GM19351 (cell line): ENCODE measurements at regions not wholly inside any gene's neighbourhood (a gene's known extent, or its start where the extent isn't known, plus 50 kb on each side); places are given as distances from the start of the nearest gene placed in this dataset.
"Not testable (repeated sequence)": the region's sequence is repeated elsewhere in the genome, so short reads cannot be mapped to it uniquely, and the experiment has no call there.

Experiments
- ATAC-seq: cut with Tn5 transposase; IDR thresholded peaks from one replicate; pipeline ENCODE4 v1.9.1; 2021; ENCODE audit warnings: mild to moderate bottlenecking, moderate library complexity; ENCODE audit not compliant: unreplicated experiment

- no peak for ATAC-seq
Measured at GRCh38 chr7:19377611-19378344, 232.6 kb upstream of the FERD3L start.

DNA sequence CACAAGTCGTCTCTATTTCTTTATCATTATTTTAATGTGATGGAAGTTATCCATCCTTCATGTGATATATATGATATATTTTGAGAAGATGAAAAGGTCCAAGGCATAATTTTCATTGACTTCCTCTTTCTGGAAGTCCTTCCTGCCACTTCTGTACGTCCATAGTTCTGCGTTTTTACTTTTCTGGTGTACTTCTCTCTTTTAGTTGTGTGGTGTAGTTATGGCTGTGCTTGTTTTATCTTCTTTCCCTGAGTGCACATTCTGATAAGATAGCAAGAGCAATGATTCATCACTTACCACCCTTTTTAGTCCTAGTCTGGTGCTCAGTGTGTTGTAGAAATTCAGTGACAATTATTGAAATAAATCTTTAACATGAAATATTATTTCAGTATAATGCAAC, 231.3 kb upstream of the FERD3L start:
- ATAC-seq: no peak

DNA sequence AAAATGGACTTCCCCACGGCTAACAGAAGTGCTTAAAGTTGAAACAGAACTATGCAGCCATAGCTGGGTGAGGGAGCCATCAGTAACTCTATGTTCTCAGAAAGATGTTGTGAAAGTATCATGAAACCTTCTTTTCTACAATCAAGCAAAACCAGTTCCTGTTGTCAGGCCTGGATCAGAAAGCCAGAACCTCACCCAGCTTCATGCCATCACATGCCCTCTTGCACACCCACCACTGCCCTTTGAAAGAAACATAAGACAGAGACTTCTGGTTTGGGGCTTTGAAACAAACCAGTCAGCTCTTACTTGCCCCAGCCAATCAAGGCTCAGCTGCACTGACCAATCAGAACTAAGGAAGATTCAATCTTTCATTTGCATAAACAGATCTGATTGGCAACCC, 230.8 kb upstream of the FERD3L start:
- no peak for ATAC-seq

DNA sequence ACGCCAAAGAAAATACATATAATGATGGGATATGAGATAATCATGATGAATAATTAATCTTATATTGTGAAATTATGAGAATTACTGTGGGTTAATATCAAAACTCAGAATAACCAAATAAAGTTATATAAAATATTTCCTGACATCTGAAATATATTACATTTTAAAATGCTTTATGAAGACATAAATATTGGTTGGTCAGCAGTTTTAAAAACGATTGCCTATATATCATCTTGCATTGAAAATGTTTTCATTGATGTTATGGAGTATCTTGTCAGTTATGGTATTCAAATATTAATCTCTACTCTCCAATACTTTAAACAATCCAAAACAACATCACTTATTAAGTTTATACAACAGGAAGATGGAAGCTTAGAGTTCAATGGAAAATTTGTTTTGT, 228.1 kb upstream of the FERD3L start:
- ATAC-seq: no peak

DNA sequence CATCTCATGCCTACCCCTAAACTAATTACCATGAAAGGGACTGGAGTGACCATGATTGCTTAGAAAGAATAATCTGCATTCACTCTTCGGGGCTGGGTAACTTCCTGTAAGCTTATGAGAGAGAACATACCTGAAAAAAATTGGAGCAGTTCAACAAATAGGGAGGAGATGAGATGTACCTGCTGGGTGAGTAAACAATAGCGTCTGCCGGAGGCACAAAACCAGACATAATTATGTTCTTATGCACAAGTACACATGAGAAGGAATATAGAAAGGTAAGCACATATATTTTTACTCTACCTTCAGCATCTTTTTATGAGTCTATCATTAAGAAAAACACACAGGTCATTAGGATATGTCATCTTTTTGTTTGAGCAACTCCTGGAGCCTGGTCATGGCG, 224.6 kb upstream of the FERD3L start:
- ATAC-seq: no peak

- no peak for ATAC-seq
Measured at GRCh38 chr7:19369182-19369581, 224.0 kb upstream of the FERD3L start.

DNA sequence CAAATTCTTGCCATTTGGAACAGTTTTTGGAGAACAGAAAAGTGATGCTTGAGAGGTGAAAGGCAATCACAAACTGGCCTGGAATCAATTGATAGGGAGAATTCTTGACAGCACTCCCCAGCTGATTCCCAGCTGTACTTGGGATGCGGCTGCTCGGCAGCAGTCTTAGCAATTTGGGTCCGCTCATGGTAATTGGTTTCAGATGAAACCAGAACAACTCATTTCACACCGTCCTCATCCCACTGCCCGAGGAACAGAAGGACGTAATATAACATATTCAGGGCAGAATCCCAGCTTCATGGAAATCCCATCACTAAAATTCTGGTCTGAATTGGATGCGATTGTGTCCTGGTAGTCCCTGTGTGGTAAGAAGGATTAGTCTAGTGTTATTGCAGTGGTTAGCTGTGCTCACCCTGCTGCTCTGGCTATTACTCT, 223.3 kb upstream of the FERD3L start:
- ATAC-seq: no peak

GRCh38 chr7:19364950-19365349, 219.7 kb upstream of the FERD3L start:
- ATAC-seq: no peak

DNA sequence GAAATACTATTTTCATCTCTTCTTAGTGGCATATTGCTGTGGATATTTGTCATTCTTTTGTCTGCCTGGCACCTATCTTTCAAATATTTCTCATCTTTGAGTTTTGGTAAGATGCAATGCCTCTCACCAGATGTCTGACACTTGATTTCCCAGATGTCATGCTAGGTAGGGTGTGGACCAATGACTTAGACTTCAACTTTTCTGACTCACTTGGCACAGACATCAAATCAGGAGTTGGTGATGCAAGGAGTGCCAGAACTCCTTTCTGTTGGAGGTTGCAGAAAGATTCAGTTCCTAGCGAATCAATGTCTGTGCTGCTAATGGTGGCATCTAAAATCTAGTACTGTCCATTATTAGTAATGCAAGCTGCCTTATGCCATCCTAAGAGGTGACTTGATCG, 216.9 kb upstream of the FERD3L start:
- no peak for ATAC-seq

DNA sequence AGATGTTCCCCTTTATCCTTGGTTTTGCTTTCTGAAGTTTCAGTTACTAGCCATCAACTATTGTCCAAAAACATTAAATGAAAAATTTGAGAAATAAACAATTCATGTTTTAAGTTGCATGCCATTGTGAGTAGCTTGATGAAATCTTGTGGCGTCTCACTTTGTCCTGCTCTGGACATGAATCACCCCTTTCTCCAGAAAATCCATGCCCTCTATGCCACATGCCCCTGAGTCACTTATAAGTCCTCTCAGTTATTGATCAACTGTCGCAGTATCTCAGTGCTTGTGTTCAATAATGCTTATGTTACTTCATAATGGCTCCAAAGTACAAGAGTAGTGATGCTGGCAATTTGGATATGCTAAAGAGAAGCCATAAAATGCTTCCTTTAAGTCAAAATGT, 208.0 kb upstream of the FERD3L start:
- no peak for ATAC-seq

GRCh38 chr7:19352305-19352695, 207.1 kb upstream of the FERD3L start:
- ATAC-seq: no peak

- no peak for ATAC-seq
Measured at GRCh38 chr7:19351341-19352304, 206.4 kb upstream of the FERD3L start.

DNA sequence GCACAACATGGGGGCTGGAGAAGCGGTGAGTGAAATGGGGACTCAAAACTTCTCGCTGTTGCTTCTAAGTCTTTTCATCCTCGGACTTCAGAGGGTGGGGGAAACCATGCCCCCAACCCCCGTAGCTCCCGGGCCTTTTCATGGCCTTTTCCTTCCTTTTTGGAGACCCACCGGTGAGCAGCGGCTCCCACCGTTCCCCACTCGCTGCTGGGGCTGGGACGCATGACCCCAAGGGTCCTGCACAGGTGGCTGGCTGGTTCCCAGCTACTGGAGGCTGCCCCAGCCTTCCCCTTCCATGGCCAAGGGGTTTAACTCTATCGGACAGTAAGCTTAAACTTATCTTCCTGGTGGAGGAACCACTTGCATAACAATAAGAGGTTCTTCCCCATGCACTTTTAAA, 194.3 kb upstream of the FERD3L start:
- ATAC-seq: no peak

DNA sequence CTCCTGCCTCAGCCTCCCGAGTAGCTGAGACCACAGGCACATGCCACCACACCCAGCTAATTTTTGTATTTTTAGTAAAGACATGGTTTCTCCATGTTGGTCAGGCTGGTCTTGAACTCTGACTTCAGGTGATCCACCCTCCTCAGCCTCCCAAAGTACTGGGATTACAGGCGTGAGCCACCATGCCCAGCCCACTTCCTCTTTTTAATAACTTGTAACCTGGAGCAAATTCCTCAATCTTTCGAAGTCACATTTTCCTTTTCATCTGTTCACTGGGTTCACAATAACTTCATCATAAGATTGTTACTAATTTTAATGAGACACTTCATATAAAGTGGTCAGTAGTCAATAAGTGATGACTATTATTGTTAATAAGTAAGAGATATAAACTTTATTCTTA, 193.3 kb upstream of the FERD3L start:
- not testable (repeated sequence) for ATAC-seq

DNA sequence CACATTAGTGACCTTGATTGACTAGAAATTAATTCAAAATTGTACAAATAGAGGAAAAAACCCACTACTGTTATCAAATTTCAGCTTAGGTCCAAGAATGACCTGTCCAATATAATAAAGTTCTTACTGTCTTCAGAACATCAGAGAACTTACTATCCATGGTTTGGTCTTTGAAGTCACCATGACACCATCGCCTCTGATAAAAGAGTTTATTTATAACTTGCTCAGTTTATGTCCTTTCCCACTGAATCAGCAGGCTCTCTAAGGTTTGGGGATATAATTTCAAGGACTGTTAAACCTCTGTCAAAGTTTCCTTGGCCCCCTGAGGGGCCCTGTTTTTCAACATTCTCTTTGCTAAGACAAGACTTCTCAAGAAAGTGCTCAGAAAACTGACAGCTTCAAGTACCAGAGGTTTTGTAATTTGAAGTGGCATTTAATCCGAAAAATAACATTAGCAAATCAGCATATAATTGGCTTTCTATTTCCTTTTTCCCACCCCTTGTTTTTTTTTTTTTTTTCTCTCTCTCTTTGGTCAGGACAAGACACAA, 191.7 kb upstream of the FERD3L start:
- no peak for ATAC-seq

GRCh38 chr7:19333706-19334105, 188.5 kb upstream of the FERD3L start:
- no peak for ATAC-seq

- ATAC-seq: no peak
Measured at GRCh38 chr7:19327018-19327417, 181.8 kb upstream of the FERD3L start.

DNA sequence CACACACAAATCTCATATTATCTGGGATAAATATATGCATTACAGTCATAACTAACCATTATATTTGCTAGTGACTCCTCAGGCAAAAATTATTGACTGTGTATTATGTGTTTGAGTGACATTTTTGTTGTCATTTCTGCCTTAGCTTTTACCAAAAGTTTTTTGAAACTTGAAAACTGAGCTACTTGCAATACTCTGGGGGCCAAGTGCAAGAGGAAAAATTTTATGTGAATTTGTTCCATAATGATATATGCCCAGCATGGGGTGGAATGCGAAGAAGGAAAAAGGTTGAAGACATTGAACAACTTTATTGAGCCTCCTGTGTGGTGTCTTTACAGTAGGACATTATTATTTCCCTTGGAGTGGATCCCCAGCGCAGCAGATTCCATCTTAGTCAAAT, 176.8 kb upstream of the FERD3L start:
- ATAC-seq: no peak

DNA sequence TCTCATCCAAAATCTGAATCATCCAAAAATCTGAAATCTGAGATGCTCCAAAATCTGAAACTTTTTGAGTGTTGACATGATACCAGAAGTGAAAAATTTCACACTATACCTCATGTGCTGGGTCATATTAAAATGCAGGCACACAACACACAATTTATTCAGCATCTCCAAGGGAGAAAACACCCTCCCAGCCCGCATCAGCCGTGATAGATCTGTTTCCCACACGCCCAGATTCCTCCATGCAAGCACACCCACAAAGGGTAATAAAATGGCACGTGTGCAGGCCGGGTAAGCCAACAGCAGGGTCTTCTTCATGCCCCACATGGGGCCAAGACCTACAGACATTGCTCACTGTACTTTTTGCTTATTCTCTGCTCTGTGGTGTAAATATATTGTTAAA, 173.1 kb upstream of the FERD3L start:
- no peak for ATAC-seq

DNA sequence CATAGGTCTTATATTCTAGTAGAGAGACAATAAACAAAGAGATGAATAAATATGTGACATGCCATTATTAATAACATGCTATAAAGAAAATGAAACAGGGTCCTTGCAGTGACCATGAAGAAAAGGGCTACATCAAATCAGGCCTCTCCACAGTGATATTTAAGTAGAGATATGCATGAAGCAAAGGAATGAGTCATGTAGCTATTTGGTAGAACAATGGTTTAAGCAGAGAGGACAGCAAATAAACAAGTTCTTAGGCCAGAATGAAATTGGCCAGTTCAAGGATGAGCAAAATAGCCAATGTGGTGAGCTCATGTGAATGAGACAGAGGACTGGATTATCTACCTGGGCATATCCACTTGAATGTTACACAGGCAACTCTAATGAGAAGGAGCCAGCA, 172.2 kb upstream of the FERD3L start:
- no peak for ATAC-seq

DNA sequence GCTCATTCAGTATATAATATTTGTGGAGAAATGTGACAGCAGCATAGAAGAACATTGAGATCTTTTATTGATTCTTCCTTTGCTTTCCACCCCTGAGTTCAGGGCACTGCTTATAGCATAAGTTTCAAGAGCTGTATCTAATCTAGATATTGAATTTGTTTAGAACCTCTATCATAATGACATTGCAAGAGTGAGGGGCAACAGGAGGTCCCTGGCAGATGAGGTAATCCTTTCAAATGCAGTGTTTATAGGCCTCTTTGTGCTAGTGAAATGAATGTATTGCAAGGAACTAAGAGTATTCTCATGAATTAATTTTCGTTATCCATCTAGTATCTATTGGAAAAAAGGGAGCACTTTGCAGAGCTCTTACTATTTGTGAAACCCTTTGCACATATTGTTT, 167.2 kb upstream of the FERD3L start:
- ATAC-seq: no peak

GRCh38 chr7:19307554-19307953, 162.3 kb upstream of the FERD3L start:
- ATAC-seq: no peak
